MM.1S (cell line): ENCODE measurements at regions not wholly inside any gene's neighbourhood (a gene's known extent, or its start where the extent isn't known, plus 50 kb on each side); places are given as distances from the start of the nearest gene placed in this dataset.

ENCODE experiments used
- DNase-seq: peaks from one replicate; pipeline ENCODE4 v3.0.0-alpha.2; 2015
- H2AFZ ChIP-seq: fragments of 300-600 bp; sonication (generic); 2 replicates; pipeline ENCODE4 v1.6.0; 2016; ENCODE audit warnings: antibody characterized with exemption, low read length
- H3F3A ChIP-seq: fragments of 300-600 bp; sonication (generic); 2 replicates; pipeline ENCODE4 v1.6.1; 2016; ENCODE audit warnings: mild to moderate bottlenecking, antibody characterized with exemption, low read length, moderate library complexity, mixed read lengths; ENCODE audit not compliant: insufficient read depth
- H3K27ac ChIP-seq: fragments of 300-600 bp; sonication (generic); 2 replicates; pipeline ENCODE4 v1.5.1; 2016; ENCODE audit warnings: mild to moderate bottlenecking, low read length
- H3K27me3 ChIP-seq: fragments of 300-600 bp; sonication (generic); replicated peaks from 2 replicates; pipeline ENCODE4 v1.6.0; 2016; ENCODE audit warnings: low read length; ENCODE audit not compliant: insufficient read depth
- H3K36me3 ChIP-seq: fragments of 300-600 bp; sonication (generic); replicated peaks from 2 replicates; pipeline ENCODE4 v1.6.1; 2016; ENCODE audit warnings: mild to moderate bottlenecking, low read length, mixed read lengths; ENCODE audit not compliant: insufficient read depth
- H3K4me1 ChIP-seq: fragments of 300-600 bp; sonication (generic); 2 replicates; pipeline ENCODE4 v1.6.1; 2016; ENCODE audit warnings: low read length, mixed read lengths
- H3K4me2 ChIP-seq: fragments of 300-600 bp; sonication (generic); 2 replicates; pipeline ENCODE4 v1.6.0; 2016; ENCODE audit warnings: low read depth, low read length
- H3K4me3 ChIP-seq: fragments of 300-600 bp; sonication (generic); 2 replicates; pipeline ENCODE4 v1.5.1; 2016; ENCODE audit warnings: low read length, mixed read lengths
- H3K79me2 ChIP-seq: fragments of 300-600 bp; sonication (generic); 2 replicates; pipeline ENCODE4 v1.6.1; 2016; ENCODE audit warnings: mixed run types, low read length, mixed read lengths
- H3K9ac ChIP-seq: fragments of 300-600 bp; sonication (generic); 2 replicates; pipeline ENCODE4 v1.6.1; 2016; ENCODE audit warnings: low read length, mixed read lengths
- H3K9me2 ChIP-seq: fragments of 300-600 bp; sonication (generic); replicated peaks from 2 replicates; pipeline ENCODE4 v1.6.1; 2016; ENCODE audit warnings: mild to moderate bottlenecking, low read length, mixed read lengths; ENCODE audit not compliant: insufficient read depth
- H3K9me3 ChIP-seq: fragments of 300-600 bp; sonication (generic); replicated peaks from 2 replicates; pipeline ENCODE4 v1.6.1; 2016; ENCODE audit warnings: mild to moderate bottlenecking, low read length, mixed read lengths; ENCODE audit not compliant: insufficient read depth
- H4K20me1 ChIP-seq: fragments of 300-600 bp; sonication (generic); 2 replicates; pipeline ENCODE4 v1.6.1; 2016; ENCODE audit warnings: mild to moderate bottlenecking, low read length, moderate library complexity, mixed read lengths; ENCODE audit not compliant: insufficient read depth
- CTCF ChIP-seq: fragments of 300-600 bp; sonication (generic); IDR thresholded peaks from 2 replicates; pipeline ENCODE4 v1.5.1; 2016; ENCODE audit warnings: antibody characterized with exemption, low read length, mixed read lengths
- EZH2 ChIP-seq: fragments of 300-600 bp; sonication (generic); optimal IDR thresholded peaks from 2 replicates; pipeline ENCODE3; 2017; ENCODE audit warnings: low read depth, mild to moderate bottlenecking, antibody characterized with exemption, low read length, mixed read lengths
- EZH2phosphoT487 ChIP-seq: fragments of 300-600 bp; sonication (generic); IDR thresholded peaks from 2 replicates; pipeline ENCODE4 v1.6.1; 2018; ENCODE audit warnings: antibody characterized with exemption, low read length

GRCh38 chr13:38167164-38167822, 182.4 kb upstream of the UFM1 start:
- H3K4me2 ChIP-seq = peak overlapping the region; percentile 49; the same call in 1 of the 2 replicates
- H3K27me3 ChIP-seq = no peaks in the 10 kb centered on the region
- H4K20me1 ChIP-seq = no peaks in the 10 kb centered on the region
- H2AFZ ChIP-seq = no peak overlapping the region
- H3K4me3 ChIP-seq = no peak overlapping the region
- H3F3A ChIP-seq = peaks cover 10% of the 10 kb centered on the region
- peaks cover 13% of the 10 kb centered on the region for H3K4me1 ChIP-seq
- H3K9ac ChIP-seq = no peak overlapping the region
- TF ChIP-seq EZH2phosphoT487 (no peak), EZH2 (no peak), CTCF (no peak)
- H3K9me3 ChIP-seq = no peaks in the 10 kb centered on the region
- no peaks in the 10 kb centered on the region for H3K79me2 ChIP-seq
- DNase-seq = peak; percentile 44
- no peaks in the 10 kb centered on the region for H3K36me3 ChIP-seq
- H3K9me2 ChIP-seq = no peaks in the 10 kb centered on the region
- peak overlapping the region; percentile 63; the same call in 1 of the 2 replicates for H3K27ac ChIP-seq

GRCh38 chr13:38166116-38166515, 183.5 kb upstream of the UFM1 start:
- Histone ChIP-seq H3K27me3 (no peaks in the 10 kb centered on the region), H3K79me2 (no peaks in the 10 kb centered on the region), H2AFZ (no peak overlapping the region), H3K9ac (no peak overlapping the region), H3K9me2 (no peaks in the 10 kb centered on the region), H3K4me2 (no peak overlapping the region; the same call in 1 of the 2 replicates), H3K4me1 (peaks cover 13% of the 10 kb centered on the region), H3K27ac (no peak overlapping the region), H3K9me3 (no peaks in the 10 kb centered on the region), H3K36me3 (no peaks in the 10 kb centered on the region), H3K4me3 (no peak overlapping the region), H3F3A (peaks cover 10% of the 10 kb centered on the region), H4K20me1 (no peaks in the 10 kb centered on the region)
- TF ChIP-seq EZH2 (no peak), CTCF (no peak), EZH2phosphoT487 (no peak)
- no peak for DNase-seq

- no peak overlapping the region for H3K27ac ChIP-seq
- H3K9me3 ChIP-seq = no peaks in the 10 kb centered on the region
- no peaks in the 10 kb centered on the region for H4K20me1 ChIP-seq
- H3K79me2 ChIP-seq = no peaks in the 10 kb centered on the region
- H3K9ac ChIP-seq = no peak overlapping the region
- DNase-seq = no peak
- no peak for TF ChIP-seq EZH2phosphoT487
- H3K4me1 ChIP-seq = peaks cover 12% of the 10 kb centered on the region
- no peaks in the 10 kb centered on the region for H3F3A ChIP-seq
- peak overlapping the region; percentile 34; the same call in 1 of the 2 replicates for H3K4me2 ChIP-seq
- H3K27me3 ChIP-seq = no peaks in the 10 kb centered on the region
- no peak overlapping the region for H3K4me3 ChIP-seq
- no peaks in the 10 kb centered on the region for H3K9me2 ChIP-seq
- H3K36me3 ChIP-seq = no peaks in the 10 kb centered on the region
- no peak overlapping the region for H2AFZ ChIP-seq
These were observed 189.5 kb upstream of the UFM1 start for GRCh38 chr13:38160131-38160530.

DNA sequence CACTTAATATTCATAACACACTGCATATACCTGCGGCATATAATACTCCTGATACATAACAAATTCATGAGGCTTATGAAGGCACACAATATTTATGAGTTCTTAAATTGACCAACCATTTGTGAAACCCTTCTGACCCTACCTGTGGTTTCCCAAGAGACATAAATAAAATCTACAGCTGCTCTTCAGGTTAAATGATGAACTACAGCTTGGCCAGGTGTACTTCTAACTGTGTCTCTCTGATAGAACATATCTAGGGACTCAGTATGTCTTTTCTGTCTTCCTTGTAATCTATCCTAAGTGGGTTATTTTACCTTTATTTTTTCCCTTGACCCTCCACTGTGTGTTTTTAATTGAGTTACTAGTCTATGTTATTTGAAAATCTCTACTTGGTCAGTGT, 189.9 kb upstream of the UFM1 start:
- peaks cover 12% of the 10 kb centered on the region for H3K4me1 ChIP-seq
- no peak for TF ChIP-seq EZH2
- TF ChIP-seq EZH2phosphoT487 = no peak
- peak; percentile 10; the same call in 1 of the 2 replicates for TF ChIP-seq CTCF
- no peaks in the 10 kb centered on the region for H3K27me3 ChIP-seq
- no peak overlapping the region for H3K27ac ChIP-seq
- H4K20me1 ChIP-seq = no peaks in the 10 kb centered on the region
- no peaks in the 10 kb centered on the region for H3K79me2 ChIP-seq
- H3K4me3 ChIP-seq = no peak overlapping the region
- H3K36me3 ChIP-seq = no peaks in the 10 kb centered on the region
- no peak overlapping the region for H3K9ac ChIP-seq
- no peaks in the 10 kb centered on the region for H3K9me3 ChIP-seq
- H3K4me2 ChIP-seq = peak overlapping the region; percentile 34; the same call in 1 of the 2 replicates
- no peaks in the 10 kb centered on the region for H3F3A ChIP-seq
- no peak overlapping the region for H2AFZ ChIP-seq
- H3K9me2 ChIP-seq = no peaks in the 10 kb centered on the region
- DNase-seq = peak; percentile 23
